GM20431 (cell line): ENCODE measurements at regions not wholly inside any gene's neighbourhood (a gene's known extent, or its start where the extent isn't known, plus 50 kb on each side); places are given as distances from the start of the nearest gene placed in this dataset.
"Not testable (repeated sequence)": the region's sequence is repeated elsewhere in the genome, so short reads cannot be mapped to it uniquely, and the experiment has no call there.

Experiments used
- in situ Hi-C: fragments of 300-500 bp; cut with MseI, MboI; formaldehyde crosslinking; loops from one replicate; pipeline ENCODE4 v1.15.0; 2020; ENCODE audit warnings: low sequenced_read_pairs; ENCODE audit not compliant: unreplicated experiment

- in situ Hi-C loops = no loop called here
Observed at GRCh38 chr6:9875605-9876353, 539.1 kb downstream of the TFAP2A start.

GRCh38 chr6:9862603-9863167, 552.2 kb downstream of the TFAP2A start:
- in situ Hi-C loops = no loop called here

DNA sequence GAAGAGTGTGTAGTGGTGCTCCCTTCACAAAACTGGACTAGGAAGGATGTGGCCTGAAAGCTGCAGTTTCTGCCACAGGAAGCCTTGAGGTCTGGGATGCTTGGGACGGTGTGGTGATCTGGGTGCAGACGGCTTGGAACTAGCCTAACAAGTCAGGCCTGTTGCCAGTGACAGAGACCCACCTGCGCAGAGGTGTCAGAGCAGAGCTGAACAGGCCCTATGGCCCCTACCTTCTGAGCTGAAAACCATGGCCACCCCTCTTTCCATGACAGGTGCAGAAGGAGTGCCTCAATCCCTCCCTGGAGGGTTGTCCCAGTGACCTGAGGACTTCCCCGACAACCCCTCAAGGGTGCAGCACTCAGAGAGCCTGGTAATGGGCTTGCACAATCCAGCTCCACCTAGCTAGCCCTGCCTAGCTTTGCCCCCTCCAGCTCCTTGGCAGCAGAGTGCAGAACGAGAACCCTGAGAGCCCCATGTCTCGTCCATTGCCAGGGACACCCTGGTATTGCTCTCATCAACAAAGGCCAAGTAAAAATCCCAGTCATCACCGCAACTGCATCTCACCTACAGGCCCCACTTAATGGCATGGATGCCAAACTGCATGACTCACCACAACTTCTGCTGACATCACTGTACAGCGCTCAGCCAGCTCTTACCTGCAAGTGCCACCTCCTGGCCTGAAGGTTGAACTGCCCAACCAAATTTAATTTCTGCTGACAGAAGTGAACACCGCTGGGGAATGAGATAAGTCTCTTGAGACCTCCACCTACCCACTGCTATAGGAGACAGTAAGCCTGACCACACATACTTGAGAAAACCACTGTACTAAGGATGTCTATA, 563.1 kb downstream of the TFAP2A start:
- in situ Hi-C loops = no loop called here

DNA sequence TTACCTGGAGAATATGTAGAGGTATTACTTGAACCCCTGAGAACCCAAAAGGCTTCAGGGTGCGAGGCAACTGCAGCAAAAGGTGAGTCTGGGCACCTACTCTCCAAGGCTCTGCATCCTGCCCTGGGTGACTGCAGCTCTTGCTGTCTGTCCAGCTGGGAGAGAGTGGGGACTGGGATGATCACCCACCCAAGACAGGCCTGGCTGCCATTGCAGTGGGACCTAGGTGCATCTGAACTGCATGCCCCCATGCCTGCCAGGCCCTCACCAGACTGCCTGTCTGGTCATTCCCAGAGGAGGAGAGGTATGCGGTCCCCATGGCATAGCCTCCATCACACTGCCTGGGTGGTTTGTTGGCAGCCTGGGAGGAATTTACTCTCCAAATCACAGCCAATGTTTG, 563.9 kb downstream of the TFAP2A start:
- in situ Hi-C loops = no loop called here

- in situ Hi-C loops = no loop called here
Observed at GRCh38 chr6:9848094-9848493, 566.8 kb downstream of the TFAP2A start.

GRCh38 chr6:9841886-9842725, 572.8 kb downstream of the TFAP2A start:
- in situ Hi-C loops = no loop called here

- in situ Hi-C loops = no loop called here
Observed at GRCh38 chr6:9834233-9834632, 580.6 kb downstream of the TFAP2A start.

DNA sequence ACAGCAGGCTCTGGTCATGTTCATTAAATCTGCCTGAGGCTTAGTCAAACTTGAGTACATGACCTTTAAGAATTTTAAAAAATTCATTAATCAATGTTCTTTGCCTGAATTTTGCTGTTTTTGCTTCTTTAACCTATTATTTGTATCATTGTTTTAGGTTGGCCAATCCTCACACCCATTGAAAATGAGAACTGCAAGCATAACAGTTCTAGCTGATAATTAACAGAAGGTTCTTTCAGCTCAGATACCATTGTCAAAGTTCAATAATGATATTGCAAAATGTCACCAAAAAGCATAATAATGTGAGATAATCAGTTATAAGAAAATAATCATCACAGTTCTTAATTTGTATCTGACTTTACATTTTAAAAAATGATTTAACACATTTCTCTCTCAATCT, 583.1 kb downstream of the TFAP2A start:
- in situ Hi-C loops = no loop called here

DNA sequence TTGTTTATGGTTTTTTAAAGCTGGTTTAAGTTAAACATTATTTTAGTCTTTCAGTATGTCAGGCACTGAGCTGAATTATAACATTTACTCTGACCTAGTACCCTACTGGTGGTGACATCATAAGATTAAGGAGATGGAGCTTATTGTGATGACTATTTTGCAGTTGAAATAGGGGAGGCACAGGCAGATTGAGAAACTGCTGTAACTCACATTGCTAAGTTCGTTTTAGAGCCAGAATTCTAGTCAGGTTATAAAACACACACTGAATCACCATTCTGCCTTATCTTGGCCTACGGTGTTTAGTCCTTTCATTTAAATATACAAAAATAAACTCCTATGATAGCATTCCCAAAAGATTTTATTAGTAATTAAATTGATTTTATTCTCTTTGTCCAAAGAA, 584.1 kb downstream of the TFAP2A start:
- in situ Hi-C loops = no loop called here

GRCh38 chr6:9825526-9825925, 589.3 kb downstream of the TFAP2A start:
- in situ Hi-C loops = no loop called here

- in situ Hi-C loops = not testable (repeated sequence)
Observed at GRCh38 chr6:9810727-9811126, 604.1 kb downstream of the TFAP2A start.

DNA sequence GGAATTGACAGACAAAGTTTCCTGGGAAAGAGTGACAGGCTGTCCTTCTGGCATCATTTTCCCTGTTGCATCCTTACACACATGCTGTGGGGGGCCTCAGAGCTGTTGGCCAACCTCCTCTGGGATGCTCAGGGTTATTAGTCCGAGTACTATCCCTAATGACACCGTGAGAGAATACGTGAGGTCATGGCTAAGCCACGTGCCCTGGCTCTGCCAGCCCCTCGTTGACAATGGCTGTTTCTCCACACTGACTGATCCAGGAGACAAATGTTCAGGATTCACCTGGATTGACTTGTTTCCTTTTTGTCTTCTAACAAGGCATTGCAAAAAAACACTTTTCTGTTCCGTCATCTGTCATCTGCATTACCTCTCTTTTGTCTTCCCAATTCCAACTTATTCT, 604.6 kb downstream of the TFAP2A start:
- in situ Hi-C loops = no loop called here

GRCh38 chr6:9806195-9806594, 608.7 kb downstream of the TFAP2A start:
- in situ Hi-C loops = no loop called here

DNA sequence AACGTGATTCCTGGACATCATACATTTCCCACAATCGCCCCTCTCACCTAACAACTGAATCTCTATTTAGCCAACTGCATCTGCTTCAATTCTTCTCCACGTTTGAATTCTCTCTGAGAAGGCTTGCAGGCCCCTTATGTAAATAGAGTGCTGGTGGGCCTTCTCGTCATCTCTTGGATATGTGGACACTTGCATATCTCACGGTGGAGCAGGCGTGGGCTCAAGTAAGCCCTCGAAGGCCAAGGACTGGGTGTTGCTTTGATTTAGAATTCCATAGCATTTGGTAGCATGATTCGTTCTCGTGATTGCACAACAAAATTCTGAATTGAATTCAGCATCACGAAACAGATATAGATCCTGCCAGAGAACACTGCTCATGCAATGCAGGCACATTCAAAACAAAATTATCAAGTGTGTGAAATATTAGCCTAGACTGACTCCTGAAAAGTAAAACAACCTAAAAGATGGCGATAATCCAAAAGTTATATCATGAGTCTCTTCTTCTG, 613.6 kb downstream of the TFAP2A start:
- in situ Hi-C loops = no loop called here

DNA sequence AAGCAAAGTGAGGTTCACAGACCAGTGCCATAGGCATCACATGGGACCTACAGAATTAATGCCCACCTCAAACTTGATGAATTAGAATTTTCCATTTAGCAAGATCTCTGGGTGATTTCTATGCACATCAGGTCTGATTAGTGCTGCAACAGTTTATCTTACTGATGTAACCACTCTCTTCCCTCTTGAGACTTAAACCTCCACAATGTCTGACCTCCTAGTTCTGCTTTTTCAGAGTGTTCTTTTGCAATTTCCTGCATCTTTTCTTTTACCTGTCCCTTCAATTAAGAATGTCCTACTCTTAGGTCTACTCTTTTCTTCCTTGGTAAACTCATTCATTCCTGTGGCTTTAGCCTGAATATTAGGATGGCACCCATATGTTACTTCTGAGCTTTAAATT, 615.3 kb downstream of the TFAP2A start:
- in situ Hi-C loops = no loop called here

DNA sequence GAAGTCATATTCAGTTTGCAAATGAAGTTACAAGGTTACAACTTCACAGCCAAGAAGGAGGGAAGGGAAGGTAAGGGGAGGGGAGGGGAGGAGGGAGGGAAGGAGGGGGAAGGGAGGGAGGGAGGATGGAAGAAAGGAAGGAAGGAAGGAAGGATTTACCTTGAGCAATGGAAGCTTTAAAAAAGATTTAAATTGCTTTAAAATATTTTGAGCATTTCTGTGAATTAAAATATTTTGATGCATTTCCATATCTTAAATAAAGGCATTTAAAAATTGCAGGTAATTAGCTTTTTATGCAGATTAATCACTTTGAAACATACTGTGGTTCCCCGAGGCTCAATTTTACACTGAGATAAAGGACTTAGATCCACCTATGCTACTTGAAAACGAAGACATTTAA, 618.0 kb downstream of the TFAP2A start:
- in situ Hi-C loops = no loop called here

GRCh38 chr6:9795880-9796279, 619.0 kb downstream of the TFAP2A start:
- in situ Hi-C loops = no loop called here

- in situ Hi-C loops = no loop called here
Observed at GRCh38 chr6:9789201-9789600, 625.7 kb downstream of the TFAP2A start.

- in situ Hi-C loops = no loop called here
Observed at GRCh38 chr6:9784786-9785185, 630.1 kb downstream of the TFAP2A start.

DNA sequence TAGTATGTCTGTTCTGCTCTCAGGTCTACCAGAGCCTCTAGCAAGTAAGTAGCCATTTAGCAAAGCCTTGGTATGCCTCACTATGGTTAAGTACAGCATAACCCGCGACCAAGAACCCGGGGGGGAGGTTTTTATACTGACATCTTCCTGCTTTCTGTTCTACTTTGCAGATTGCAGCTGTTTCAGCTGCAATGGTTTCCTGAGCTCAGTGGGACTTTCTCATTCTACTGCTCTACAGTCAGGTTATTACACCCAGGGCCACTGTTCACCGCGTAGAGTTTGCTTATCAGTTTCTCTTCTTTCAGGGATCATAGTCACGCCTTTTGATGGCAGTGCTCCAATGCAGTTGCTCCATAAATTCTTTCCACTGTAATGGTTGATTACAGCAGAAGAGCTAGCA, 631.3 kb downstream of the TFAP2A start:
- in situ Hi-C loops = no loop called here
